Right renal pelvis (tissue), 4 donors: ENCODE measurements at regions not wholly inside any gene's neighbourhood (a gene's known extent, or its start where the extent isn't known, plus 50 kb on each side); places are given as distances from the start of the nearest gene placed in this dataset.
A peak's percentile ranks its signal among the peaks of the same experiment; 100 is the strongest.
"Not testable (repeated sequence)": the region's sequence is repeated elsewhere in the genome, so short reads cannot be mapped to it uniquely, and the experiment has no call there.

Source experiments
- DNase-seq, 4 donors: peaks; one replicate each; pipeline ENCODE4 v3.0.0-alpha.2; 2013; ENCODE audit warnings: low read depth in 4 of 4, low spot score in 3 of 4, missing footprints in 1 of 4

GRCh38 chr12:131429221-131429620 is 281.7 kb upstream of the SFSWAP start:
- DNase-seq, result not testable (repeated sequence)

- DNase-seq, result not testable (repeated sequence)
Measured at GRCh38 chr12:131429697-131430096, 281.2 kb upstream of the SFSWAP start.

DNA sequence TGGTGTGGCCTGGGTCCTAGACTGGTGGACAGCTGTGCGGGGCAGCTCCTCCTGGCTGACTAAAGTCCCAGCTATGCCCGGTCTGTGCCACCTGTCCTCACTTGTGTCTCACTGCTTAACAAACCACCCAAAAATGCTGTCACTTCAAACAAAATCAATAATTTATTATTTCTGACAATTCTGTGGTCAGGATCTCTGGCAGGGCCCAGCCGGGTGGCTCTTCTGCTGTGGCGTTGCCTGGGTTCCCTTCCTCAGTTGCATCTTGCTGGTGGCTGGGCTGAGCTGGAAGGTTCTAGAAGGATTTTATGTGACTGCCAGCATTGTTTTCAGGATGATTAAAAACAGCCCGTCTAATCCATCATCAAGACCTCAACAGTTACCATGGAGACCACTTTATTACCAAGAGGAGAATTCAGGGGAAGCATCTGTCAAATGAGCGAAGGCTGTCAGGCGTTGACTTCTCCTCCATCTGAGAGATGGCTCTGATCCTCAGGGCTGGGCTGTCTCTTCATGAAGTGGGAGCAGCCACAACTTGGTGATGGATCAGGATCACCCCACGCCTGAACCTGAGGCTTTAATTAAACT is 280.6 kb upstream of the SFSWAP start:
- no peak for DNase-seq

- DNase-seq, result not testable (repeated sequence)
Measured at GRCh38 chr12:131431126-131431655, 279.7 kb upstream of the SFSWAP start.

DNA sequence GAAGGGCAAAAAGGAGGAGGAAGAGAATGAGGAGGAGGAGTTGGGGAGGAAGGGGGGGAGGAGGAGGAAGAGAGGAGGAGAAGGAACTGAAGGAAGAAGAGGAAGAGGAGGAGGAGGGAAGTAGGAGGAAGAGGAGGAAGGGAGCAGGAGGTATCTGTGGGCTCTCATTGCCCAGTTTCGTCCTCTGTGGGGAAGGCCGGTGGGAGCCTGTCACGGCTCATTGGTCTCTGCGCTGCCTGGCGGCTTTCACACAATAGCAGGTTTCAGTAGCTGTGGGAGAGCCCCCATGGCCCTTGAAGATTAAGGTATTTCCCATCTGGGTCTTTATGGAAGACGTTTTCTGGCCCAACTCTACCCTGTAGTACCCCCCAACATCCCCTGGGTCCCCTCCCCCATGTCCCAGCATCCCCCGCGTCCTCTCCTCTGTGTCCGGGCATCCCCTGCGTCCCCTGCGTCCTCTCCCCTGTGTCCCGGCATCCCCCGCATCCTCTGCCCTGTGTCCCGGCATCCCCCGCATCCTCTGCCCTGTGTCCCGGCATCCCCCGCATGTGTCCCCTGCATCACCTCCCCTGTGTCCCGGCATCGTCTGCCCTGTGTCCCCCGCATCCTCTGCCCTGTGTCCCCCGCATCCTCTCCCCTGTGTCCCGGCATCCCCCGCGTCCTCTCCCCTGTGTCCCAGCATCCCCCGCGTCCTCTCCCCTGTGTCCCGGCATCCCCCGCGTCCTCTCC is 278.2 kb upstream of the SFSWAP start:
- no peak for DNase-seq

GRCh38 chr12:131434208-131435125 is 276.4 kb upstream of the SFSWAP start:
- DNase-seq, result no peak

DNA sequence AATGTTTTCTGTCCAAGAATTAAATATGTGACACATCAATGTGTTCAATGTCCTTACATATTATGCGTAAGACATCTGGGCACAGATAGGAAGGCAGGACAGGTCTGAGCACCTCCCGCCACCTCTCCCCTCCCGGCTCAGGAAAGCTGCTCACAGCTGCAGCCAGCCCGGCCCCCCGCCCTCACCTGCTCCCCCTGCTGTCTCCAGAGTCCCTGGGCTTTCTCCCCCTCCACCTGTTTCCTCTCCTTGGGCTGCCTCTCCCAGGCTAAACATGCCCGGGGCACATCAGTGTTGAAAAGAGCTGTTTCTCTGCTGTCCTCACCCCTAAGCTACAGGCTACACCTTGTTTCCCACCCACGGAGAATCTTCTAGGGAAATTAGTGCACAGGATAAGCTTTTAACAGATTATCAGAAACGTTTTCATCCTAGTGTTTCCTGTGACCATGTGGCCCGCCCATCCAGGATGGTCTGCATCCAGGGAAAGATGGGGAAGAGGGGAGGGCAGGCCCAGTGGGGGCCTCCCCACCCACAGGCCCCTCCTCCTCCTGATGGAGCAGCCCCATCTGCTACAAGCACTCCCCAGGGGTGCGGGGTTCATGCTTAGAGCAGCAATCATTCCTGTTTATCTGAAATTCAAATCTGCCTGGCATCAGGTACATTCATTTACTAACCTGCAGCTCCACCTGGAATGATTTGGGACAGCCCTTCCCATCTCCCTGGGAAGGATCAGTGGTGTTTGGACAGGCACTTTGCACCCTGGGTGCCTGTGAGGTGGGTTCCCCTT is 273.8 kb upstream of the SFSWAP start:
- DNase-seq, result no peak

DNA sequence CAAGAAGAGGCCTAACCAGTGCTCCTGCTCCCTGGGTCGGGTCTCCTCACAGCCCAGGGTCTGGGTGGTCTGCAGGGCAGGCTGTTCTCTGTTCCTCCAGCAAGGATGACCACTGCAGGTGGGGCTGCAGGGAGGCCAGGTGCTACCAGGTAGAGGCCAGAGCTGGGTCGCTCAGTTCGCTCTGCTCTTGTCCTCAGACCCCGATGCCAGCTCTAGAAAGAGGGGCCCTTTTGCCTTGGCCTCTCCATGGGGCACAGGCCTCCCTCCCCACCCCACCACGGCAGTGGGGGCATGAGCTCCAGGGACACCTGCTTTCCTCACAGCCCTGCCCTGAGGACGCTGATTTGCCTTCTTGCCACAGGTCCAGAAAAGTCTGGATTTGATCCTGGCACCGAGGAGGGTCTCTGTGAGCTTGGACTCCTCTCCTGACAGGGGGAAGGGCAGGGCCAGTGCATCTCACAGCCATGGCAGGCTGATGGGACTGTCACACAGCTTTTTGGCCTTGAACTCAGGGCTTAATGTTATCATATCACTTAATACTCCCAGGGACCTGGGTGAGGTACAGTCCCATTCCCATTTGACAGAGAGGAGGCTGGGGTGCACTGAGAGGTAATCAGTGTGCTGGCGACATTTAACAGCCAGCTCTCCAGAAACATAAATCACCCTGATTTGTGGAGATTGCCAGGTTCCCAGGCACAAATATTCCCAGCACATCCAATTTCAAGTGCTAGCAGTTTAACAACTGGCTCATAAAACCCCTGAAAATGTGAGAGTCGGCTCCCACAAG is 273.0 kb upstream of the SFSWAP start:
- no peak for DNase-seq

DNA sequence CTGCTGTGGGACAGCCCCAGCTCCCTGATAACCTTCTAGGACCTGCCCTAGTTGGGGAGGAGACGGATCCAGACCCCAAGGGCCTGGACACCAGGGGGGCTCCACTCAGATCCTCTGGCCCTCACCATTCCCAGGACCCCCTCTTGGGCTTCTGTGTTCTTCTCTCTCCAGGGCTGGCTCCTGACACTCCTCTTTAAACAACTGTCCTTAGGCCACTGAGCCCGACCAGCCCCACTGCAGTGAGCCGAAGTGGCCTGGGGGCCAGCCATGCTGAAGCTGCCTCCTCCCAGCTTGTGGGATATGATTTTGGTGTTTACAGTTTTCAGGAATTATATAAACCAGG is 272.4 kb upstream of the SFSWAP start:
- not testable (repeated sequence) for DNase-seq

GRCh38 chr12:131438881-131439280 is 272.0 kb upstream of the SFSWAP start:
- DNase-seq, result peak in 2 of 4 donors; percentile 33 to 60

- DNase-seq, result not testable (repeated sequence)
Measured at GRCh38 chr12:131439752-131440151, 271.1 kb upstream of the SFSWAP start.

DNA sequence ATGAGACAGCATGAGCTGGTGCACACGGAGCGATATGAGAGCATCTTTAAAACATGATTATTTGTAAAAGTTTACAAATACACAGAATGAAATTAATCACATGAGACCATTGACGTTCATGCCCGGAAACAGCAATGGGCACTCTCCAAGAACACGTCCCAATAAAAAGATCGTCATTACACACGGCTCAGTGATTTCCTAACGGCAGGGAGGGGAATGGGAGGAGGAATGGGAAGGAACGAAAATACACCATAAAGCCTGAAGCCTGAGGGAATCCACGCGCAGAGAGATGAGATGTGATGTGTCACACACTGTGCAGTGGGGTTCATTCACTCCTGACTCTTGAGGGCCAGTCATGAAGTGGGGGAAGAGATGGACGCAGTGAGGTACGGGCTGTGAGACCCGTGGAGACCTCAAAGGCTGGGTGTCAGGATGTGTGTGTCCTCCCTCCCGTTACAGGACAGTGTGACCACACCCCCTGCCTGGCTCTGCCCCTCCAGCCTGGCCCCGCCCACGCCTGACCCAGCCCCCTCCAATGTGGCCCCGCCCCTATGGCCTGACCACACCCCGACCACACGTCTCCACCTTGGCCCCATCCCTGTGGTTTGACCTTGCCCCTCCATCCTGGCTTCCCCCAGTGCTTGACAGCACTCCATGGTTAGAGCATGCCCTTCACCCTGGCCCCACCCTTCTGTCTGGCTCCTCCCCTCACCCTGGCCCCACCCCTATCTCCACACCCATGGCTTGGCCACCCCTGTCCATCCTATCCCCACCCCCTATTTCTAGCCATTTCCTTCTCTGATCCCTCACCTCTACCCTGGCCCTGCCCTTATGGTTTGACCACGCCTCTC is 270.5 kb upstream of the SFSWAP start:
- not testable (repeated sequence) for DNase-seq

DNA sequence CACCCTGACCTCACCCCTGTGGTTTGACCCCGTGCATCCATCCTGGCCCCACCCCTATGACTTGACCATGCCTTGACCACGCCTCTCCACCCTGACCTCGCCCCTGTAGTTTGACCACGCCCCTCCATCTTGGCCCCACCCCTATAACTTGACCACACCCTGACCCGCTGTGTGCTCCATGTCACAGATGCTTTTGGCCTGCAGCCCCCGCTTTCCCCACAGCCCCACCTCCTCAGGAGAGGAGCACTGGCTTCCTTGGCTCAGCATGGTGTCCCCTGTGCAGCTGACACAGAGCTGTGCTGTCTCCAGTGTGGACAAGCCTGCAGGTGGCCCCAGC is 269.9 kb upstream of the SFSWAP start:
- no peak for DNase-seq

GRCh38 chr12:131441638-131442336 is 269.1 kb upstream of the SFSWAP start:
- DNase-seq, result no peak

DNA sequence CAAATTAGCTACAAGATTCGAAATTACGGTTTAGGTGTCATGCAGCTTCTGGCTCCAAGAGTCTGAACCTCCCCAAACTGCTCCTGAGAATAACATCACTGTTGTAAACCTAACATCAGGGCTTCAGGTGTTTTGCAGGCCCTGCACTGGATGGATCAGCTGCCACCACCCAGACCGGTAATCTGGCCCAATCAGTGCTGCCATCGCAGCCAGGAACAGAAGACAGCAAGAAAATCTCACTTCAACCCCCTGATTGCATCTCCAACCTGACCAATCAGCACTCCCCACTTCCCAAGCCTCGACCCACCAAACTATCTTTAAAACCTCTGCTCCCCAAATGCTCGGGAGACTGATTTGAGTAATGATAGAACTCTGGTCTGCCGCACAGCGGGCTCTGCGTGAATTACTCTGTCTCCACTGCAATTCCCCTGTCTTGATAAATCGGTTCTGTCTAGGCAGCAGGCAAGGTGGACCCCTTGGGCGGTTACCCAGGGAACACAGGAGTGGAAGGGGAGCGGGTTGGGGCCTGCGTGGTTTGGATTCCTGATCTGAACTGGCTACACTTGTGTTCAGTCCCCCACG is 268.5 kb upstream of the SFSWAP start:
- DNase-seq, result no peak

- no peak for DNase-seq
Measured at GRCh38 chr12:131443019-131444000, 267.6 kb upstream of the SFSWAP start.
